HEK293 (cell line): ENCODE measurements at regions not wholly inside any gene's neighbourhood (a gene's known extent, or its start where the extent isn't known, plus 50 kb on each side); places are given as distances from the start of the nearest gene placed in this dataset.

ENCODE experiments used
- CTCF ChIA-PET: fragments of 350-600 bp; formaldehyde crosslinking; extraction: SDS; loops from one replicate; lab custom pipeline; 2021; ENCODE audit warnings: antibody characterized with exemption; lab: Yijun Ruan, JAX
- POLR2A ChIA-PET: fragments of 300-600 bp; formaldehyde crosslinking; extraction: SDS; loops from one replicate; lab custom pipeline; 2020; ENCODE audit warnings: antibody characterized with exemption, inconsistent platforms; lab: Yijun Ruan, JAX
- H3K27ac ChIP-seq: fragments of 200-500 bp; sonication (Bioruptor generic); 2 replicates; pipeline ENCODE4 v1.5.1; 2014; ENCODE audit warnings: low read depth, low read length, control low read depth, inconsistent platforms; ENCODE audit errors: extremely low read depth
- H3K36me3 ChIP-seq, 2 experiments: fragments of 200-500 bp in 1 of 2; sonication (Bioruptor generic) in 1 of 2; 1 replicate in 1 of 2; 2 replicates in 1 of 2; pipeline ENCODE4 v1.5.1; 2014 to 2017; ENCODE audit warnings: inconsistent platforms in 2 of 2, low read length in 2 of 2; ENCODE audit not compliant: control insufficient read depth in 2 of 2, insufficient read depth in 1 of 2
- H3K4me1 ChIP-seq: fragments of 200-500 bp; sonication (Bioruptor generic); 2 replicates; pipeline ENCODE4 v1.5.1; 2014; ENCODE audit warnings: mild to moderate bottlenecking, low read length, inconsistent platforms; ENCODE audit not compliant: control insufficient read depth, insufficient read depth
- H3K4me3 ChIP-seq: 2 replicates; pipeline ENCODE4 v1.5.1; 2011; ENCODE audit warnings: low read depth, mild to moderate bottlenecking, control low read depth, low read length, moderate library complexity
- H3K9me3 ChIP-seq: fragments of 200-500 bp; sonication (Bioruptor generic); 2 replicates; pipeline ENCODE4 v1.5.1; 2014; ENCODE audit warnings: low read depth, low read length, inconsistent platforms; ENCODE audit not compliant: control insufficient read depth, insufficient read depth
- GLI2 ChIP-seq: fragments of 450-650 bp; formaldehyde crosslinking; IDR thresholded peaks from 2 replicates; pipeline ENCODE4; 2017; ENCODE audit warnings: missing biosample characterization, missing genetic modification characterization, low read depth, borderline replicate concordance
- GLI4 ChIP-seq: fragments of 450-650 bp; formaldehyde crosslinking; IDR thresholded peaks from 2 replicates; pipeline ENCODE4 v1.5.1; 2016; ENCODE audit warnings: missing biosample characterization, missing genetic modification characterization
- HIC1 ChIP-seq: fragments of 450-650 bp; formaldehyde crosslinking; IDR thresholded peaks from 2 replicates; pipeline ENCODE4 v1.5.1; 2016; ENCODE audit warnings: missing biosample characterization, missing genetic modification characterization
- HOXD13 ChIP-seq: sonication (generic); formaldehyde crosslinking; IDR thresholded peaks from 2 replicates; pipeline ENCODE4 v1.8.0; 2022; ENCODE audit warnings: missing genetic modification reagents, borderline replicate concordance
- KLF17 ChIP-seq: fragments of 450-650 bp; formaldehyde crosslinking; IDR thresholded peaks from 2 replicates; pipeline ENCODE4 v1.5.1; 2016; ENCODE audit warnings: missing biosample characterization, missing genetic modification characterization
- KLF8 ChIP-seq: fragments of 450-650 bp; formaldehyde crosslinking; IDR thresholded peaks from 2 replicates; pipeline ENCODE4 v1.5.1; 2016; ENCODE audit warnings: missing biosample characterization, missing genetic modification characterization
- SALL2 ChIP-seq: fragments of 450-650 bp; formaldehyde crosslinking; IDR thresholded peaks from 2 replicates; pipeline ENCODE4 v1.5.0; 2017; ENCODE audit warnings: missing biosample characterization, mild to moderate bottlenecking, missing genetic modification characterization, borderline replicate concordance
- ZBTB11 ChIP-seq: fragments of 450-650 bp; formaldehyde crosslinking; conservative IDR thresholded peaks from 2 replicates; pipeline ENCODE4 v1.5.1; 2016; ENCODE audit warnings: low read depth, missing biosample characterization, missing genetic modification characterization
- ZBTB20 ChIP-seq: fragments of 450-650 bp; formaldehyde crosslinking; IDR thresholded peaks from 2 replicates; pipeline ENCODE4 v1.5.1; 2016; ENCODE audit warnings: missing biosample characterization, missing genetic modification characterization
- ZFP3 ChIP-seq: fragments of 450-650 bp; formaldehyde crosslinking; IDR thresholded peaks from 2 replicates; pipeline ENCODE4 v1.5.1; 2016; ENCODE audit warnings: low read depth, missing biosample characterization, missing genetic modification characterization
- ZNF157 ChIP-seq: fragments of 450-650 bp; formaldehyde crosslinking; IDR thresholded peaks from 2 replicates; pipeline ENCODE4 v1.5.1; 2016; ENCODE audit warnings: missing biosample characterization, missing genetic modification characterization
- ZNF211 ChIP-seq: fragments of 450-650 bp; formaldehyde crosslinking; IDR thresholded peaks from 2 replicates; pipeline ENCODE4 v1.5.1; 2016; ENCODE audit warnings: low read depth, missing biosample characterization, missing genetic modification characterization
- ZNF302 ChIP-seq: fragments of 450-650 bp; formaldehyde crosslinking; IDR thresholded peaks from 2 replicates; pipeline ENCODE4 v1.5.1; 2016; ENCODE audit warnings: missing biosample characterization, missing genetic modification characterization, low read depth
- ZNF324 ChIP-seq: fragments of 450-650 bp; formaldehyde crosslinking; IDR thresholded peaks from 2 replicates; pipeline ENCODE4 v1.5.1; 2016; ENCODE audit warnings: missing biosample characterization, missing genetic modification characterization
- ZNF48 ChIP-seq: fragments of 450-650 bp; formaldehyde crosslinking; IDR thresholded peaks from 2 replicates; pipeline ENCODE4 v1.5.1; 2016; ENCODE audit warnings: missing biosample characterization, missing genetic modification characterization
- ZNF76 ChIP-seq: fragments of 450-650 bp; formaldehyde crosslinking; IDR thresholded peaks from 2 replicates; pipeline ENCODE4; 2016; ENCODE audit warnings: low read depth, missing biosample characterization, missing genetic modification characterization, borderline replicate concordance
- ZNF792 ChIP-seq: fragments of 450-650 bp; formaldehyde crosslinking; IDR thresholded peaks from 2 replicates; pipeline ENCODE4 v1.5.1; 2016; ENCODE audit warnings: missing biosample characterization, missing genetic modification characterization

GRCh38 chr12:118748478-118749380, 232.6 kb upstream of the SRRM4 start:
- no peaks in the 10 kb centered on the region for H3K9me3 ChIP-seq
- TF ChIP-seq ZBTB20 (tag by site-specific recombination) (no peak), ZBTB11 (tag by site-specific recombination) (no peak), HIC1 (tag by site-specific recombination) (no peak), KLF8 (tag by site-specific recombination) (no peak), ZFP3 (no peak), SALL2 (tag by site-specific recombination) (no peak), GLI2 (tag by site-specific recombination) (no peak)
- CTCF ChIA-PET: no interaction called here
- H3K4me1 ChIP-seq: no peaks in the 10 kb centered on the region
- H3K36me3 ChIP-seq: no peaks in the 10 kb centered on the region
- H3K4me3 ChIP-seq: no peak overlapping the region
- POLR2A ChIA-PET: no interaction called here
- no peak overlapping the region for H3K27ac ChIP-seq

GRCh38 chr12:118749646-118750045, 231.7 kb upstream of the SRRM4 start:
- ChIA-PET POLR2A (no interaction called here), CTCF (no interaction called here)
- TF ChIP-seq ZNF157 (tag by site-specific recombination) (no peak), ZNF211 (tag by site-specific recombination) (no peak), ZNF302 (no peak), ZNF324 (no peak), ZNF76 (no peak), ZNF792 (tag by site-specific recombination) (no peak), GLI4 (tag by site-specific recombination) (no peak), KLF17 (no peak), HOXD13 (CRISPR knock-in tag) (no peak), ZNF48 (no peak)
- H3K36me3 ChIP-seq: no peaks in the 10 kb centered on the region
- H3K4me1 ChIP-seq: no peaks in the 10 kb centered on the region
- no peak overlapping the region for H3K4me3 ChIP-seq
- H3K27ac ChIP-seq: no peak overlapping the region
- H3K9me3 ChIP-seq: no peaks in the 10 kb centered on the region
